ENCODE measurements at regions not wholly inside any gene's neighbourhood (a gene's known extent, or its start where the extent isn't known, plus 50 kb on each side); places are given as distances from the start of the nearest gene placed in this dataset.
"Not testable (repeated sequence)": the region's sequence is repeated elsewhere in the genome, so short reads cannot be mapped to it uniquely, and the experiment has no call there.

DNA sequence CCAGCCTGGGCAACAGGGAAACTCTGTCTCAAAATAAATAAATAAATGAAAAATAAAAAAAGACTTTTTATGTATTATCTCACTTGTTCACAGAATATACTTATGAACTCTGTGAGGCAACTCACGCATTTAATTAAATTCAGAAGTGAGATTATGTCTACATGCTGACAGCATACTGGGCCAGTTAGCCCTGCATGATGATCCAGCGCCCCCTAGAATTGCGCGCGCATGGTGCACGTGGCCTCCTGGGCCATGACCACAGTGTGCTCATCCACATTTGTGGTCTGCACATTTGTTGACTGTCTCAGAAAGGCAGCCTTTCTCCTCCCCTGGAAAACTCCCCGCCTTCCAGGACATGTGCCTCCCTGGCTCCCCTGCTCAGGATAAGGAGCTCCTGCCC lies 64.8 kb upstream of the METTL9 start:
- not testable (repeated sequence) for DNase-seq (ENCODE audit: low spot score)

GRCh38 chr16:21535201-21535600 lies 64.2 kb upstream of the METTL9 start:
- not testable (repeated sequence) for DNase-seq (ENCODE audit: low spot score)

DNA sequence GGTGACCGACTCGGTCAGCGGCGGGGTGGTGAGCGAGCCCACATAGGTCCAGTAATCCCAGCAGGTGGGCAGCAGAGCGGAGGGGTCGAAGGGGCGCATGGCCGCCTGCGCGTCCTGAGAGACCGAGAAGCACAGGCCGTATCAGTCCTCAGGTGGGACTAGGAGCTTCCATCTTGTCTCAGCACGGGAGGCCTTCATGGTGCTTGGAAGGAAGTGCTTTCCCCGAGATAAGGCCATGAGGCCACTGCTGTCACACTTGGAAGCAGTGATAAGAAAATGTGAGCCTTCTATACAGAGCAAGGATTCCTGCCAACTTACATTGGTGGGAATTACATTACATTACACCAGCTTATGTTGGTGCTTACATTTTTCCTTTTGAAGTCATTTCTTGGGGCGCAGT lies 62.6 kb upstream of the METTL9 start:
- not testable (repeated sequence) for DNase-seq (ENCODE audit: low spot score)

DNA sequence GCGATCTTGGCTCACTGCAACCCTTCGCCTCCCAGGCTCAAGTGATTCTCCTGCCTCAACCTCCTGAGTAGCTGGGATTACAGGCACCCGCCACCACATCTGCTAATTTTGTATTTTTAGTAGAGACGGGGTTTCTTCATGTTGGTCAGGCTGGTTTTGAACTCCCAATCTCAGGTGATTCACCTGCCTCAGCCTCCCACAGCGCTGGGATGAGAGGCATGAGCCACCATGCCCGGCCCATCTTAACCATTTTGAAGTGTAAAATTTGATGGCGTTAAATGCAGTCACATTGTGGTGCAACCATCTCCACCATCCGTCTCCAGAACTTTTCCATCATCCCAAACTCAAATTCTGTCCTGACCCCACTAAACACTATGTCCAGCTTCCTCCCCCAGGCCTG lies 61.8 kb upstream of the METTL9 start:
- not testable (repeated sequence) for DNase-seq (ENCODE audit: low spot score)

DNA sequence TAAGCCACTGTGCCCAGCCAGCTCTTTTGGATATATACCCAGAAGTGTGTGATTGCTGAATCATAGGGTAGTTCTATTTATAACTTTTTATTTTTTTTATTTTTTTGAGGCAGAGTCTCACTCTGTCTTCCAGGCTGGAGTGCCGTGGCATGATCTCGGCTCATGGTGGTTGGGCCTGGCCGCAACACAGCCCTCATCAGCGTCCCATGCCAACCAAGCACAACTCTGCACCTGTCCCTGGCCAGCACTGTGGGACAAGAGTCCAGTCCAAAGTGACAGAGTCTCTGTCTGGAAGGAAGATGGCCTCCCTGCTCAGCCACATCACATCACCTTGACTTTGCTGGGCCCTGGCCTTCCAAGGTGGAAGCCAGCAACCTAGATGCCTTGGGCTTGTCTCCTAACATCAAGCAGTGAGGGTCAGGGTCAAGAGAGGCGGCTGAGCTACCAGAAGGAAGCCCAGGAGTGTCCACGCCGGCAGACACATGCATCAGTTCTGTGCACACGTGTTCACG lies 60.2 kb upstream of the METTL9 start:
- not testable (repeated sequence) for DNase-seq (ENCODE audit: low spot score)

DNA sequence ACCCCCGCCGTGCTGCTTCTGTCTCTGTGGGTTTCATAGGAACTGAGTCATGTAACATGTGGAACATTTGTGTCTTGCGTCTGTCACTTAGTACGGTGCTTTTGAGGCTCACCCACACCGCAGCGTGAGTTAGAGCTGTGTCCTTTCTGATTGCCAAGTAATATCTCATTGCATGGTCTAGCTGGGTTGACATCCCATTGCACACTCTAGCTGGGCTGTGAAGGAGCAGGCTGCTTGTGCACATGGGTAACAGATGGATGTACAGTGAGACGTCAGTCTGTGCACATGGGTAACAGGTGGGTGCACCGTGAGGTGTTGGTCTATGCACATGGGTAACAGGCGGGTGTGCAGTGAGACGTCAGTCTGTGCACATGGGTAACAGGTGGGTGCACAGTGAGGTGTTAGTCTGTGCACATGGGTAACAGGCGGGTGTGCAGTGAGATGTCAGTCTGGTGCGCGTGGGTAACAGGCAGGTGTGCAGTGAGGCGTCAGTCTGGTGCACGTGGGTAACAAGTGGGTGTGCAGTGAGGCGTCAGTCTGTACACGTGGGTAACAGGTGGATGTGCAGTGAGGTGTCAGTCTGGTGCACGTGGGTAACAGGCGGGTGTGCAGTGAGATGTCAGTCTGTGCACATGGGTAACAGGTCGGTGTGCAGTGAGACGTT lies 58.5 kb upstream of the METTL9 start:
- DNase-seq (ENCODE audit: low spot score): not testable (repeated sequence)

- not testable (repeated sequence) for DNase-seq (ENCODE audit: low spot score)
These were observed 57.7 kb upstream of the METTL9 start for GRCh38 chr16:21541611-21542051.

GRCh38 chr16:21542075-21542474 lies 57.3 kb upstream of the METTL9 start:
- not testable (repeated sequence) for DNase-seq (ENCODE audit: low spot score)

DNA sequence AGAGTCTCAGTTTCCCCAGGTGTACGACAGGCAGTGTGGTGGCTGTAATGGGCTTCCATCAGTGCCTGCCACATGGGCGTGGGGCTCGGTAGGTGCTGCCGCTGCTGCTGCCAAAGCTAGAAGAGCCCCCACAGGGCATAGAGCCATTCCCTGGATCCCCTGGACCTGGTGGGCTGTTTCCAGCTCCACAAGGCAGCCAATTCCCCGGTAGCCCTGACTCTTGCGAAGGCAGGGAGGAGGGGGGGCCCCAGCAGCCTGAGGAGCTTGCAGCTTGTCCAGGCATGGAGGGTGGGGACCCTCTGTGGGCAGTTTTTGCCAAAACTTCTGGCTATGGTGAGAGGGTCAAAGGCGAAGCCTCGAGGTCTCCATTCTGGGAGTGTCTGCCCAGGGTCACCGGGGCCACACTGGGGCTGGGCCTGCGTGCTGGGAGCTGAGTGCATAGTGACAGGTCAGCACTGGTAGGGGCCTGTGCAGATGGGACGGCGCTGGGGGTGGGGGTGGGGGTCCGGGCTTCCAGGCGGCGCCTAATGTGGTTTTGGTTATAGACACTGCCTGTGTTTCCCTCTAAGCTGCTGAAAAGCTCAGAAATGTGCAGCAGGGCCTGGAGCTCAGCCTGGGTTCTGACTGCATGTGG lies 56.8 kb upstream of the METTL9 start:
- not testable (repeated sequence) for DNase-seq (ENCODE audit: low spot score)

DNA sequence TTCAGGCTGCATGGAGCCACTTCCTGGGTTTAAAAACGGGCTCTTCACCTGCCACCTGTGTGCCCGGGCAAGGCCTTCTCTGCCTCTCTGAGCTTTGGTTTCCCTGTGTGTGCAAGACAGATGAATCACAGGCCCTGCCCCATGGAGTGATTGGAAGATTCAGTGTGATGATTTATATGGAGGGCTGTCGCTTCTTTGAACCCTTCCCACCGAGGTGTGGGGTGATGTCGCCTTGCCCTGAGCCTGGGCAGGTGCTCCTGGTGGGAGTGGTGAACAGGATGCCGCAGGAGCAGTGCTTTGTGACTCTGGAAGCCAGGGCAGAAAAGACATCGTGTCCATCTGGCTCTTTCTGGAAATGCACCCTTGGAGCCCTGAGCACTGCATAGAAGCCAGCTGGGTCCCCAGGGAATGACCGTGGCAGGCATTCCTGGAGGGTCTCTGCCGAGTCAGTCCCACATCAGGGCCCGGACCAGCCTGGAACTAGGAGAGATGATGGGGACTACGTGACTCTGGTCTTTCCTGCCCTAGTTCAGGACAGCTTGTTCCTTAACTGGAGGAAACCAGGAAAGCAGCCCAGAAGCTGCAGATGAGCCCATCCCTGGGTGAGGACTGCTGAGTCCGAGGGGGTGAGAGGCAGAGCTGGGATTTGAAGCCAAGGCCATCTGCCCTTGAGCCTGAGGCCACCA lies 56.1 kb upstream of the METTL9 start:
- not testable (repeated sequence) for DNase-seq (ENCODE audit: low spot score)

DNA sequence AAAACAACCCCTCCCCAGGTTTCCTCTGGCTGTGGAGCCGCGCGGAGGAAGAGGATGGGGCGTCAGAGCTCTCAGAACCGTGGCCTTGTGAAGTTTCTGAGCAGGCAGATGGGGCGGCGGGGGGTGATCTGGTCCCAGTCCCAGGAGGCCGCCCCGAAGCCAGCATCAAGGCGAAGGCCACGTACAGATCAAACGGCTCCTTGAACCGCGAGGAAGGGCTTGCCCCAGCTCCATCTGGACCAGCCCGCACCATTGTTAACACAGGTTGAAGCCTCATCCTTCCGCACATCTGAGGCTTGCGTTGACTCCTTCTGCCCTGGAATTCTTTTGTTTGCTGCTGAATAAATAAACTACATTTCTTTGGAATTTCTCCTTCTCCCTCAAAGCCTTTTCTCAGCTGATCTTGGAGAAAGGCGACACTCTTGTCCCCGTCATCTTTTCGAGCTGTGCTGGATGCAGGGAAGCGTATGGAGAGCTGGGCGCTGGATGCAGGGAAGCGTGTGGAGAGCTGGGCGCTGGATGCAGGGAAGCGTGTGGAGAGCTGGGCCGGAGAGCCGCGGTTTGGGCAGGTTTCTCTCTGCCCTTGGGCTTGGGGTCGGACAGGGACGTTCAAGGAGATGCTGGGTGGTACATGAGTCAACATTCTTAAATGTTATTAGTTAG lies 53.6 kb upstream of the METTL9 start:
- not testable (repeated sequence) for DNase-seq (ENCODE audit: low spot score)

- not testable (repeated sequence) for DNase-seq (ENCODE audit: low spot score)
These were observed 50.0 kb upstream of the METTL9 start for GRCh38 chr16:21549396-21549795.
